OCI-LY7 (cell line): ENCODE measurements at regions not wholly inside any gene's neighbourhood (a gene's known extent, or its start where the extent isn't known, plus 50 kb on each side); places are given as distances from the start of the nearest gene placed in this dataset.

Source experiments
- EZH2phosphoT487 ChIP-seq: fragments of 200-600 bp; sonication (generic); IDR thresholded peaks from 2 replicates; pipeline ENCODE4 v1.6.1; 2018; ENCODE audit warnings: low read depth, borderline replicate concordance, mild to moderate bottlenecking, mixed run types, antibody characterized with exemption, low read length, moderate library complexity, mixed read lengths
- TF ChIP-seq, protein P1 (sequence below): fragments of 200-600 bp; sonication (generic); conservative IDR thresholded peaks from 2 replicates; pipeline ENCODE4 v1.5.1; 2014; ENCODE audit warnings: mild to moderate bottlenecking, antibody characterized with exemption, low read length, moderate library complexity, mixed read lengths

DNA sequence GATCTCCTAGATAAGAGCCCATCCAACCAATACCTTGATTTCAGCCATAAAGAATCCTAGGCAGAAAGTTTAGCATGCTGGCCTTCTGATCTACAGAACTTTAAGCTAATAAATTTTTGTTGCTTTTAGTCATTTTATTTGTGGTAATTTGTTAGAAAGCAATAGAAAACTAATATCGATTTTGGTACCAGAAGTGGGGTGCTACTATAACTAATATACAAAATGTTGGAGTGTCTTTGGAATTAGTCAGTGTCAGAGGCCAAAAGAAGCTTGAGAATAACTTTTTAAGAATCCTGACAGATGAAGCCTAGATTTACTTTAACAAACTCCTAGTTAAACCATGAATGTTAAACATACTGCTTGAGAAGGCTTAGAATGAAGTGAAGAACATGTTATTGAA is 83.6 kb upstream of the HSF2 start:
- TF ChIP-seq, protein P1, sequence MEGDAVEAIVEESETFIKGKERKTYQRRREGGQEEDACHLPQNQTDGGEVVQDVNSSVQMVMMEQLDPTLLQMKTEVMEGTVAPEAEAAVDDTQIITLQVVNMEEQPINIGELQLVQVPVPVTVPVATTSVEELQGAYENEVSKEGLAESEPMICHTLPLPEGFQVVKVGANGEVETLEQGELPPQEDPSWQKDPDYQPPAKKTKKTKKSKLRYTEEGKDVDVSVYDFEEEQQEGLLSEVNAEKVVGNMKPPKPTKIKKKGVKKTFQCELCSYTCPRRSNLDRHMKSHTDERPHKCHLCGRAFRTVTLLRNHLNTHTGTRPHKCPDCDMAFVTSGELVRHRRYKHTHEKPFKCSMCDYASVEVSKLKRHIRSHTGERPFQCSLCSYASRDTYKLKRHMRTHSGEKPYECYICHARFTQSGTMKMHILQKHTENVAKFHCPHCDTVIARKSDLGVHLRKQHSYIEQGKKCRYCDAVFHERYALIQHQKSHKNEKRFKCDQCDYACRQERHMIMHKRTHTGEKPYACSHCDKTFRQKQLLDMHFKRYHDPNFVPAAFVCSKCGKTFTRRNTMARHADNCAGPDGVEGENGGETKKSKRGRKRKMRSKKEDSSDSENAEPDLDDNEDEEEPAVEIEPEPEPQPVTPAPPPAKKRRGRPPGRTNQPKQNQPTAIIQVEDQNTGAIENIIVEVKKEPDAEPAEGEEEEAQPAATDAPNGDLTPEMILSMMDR = no peak
- TF ChIP-seq EZH2phosphoT487 = no peak
